H1 (cell line): ENCODE measurements at regions not wholly inside any gene's neighbourhood (a gene's known extent, or its start where the extent isn't known, plus 50 kb on each side); places are given as distances from the start of the nearest gene placed in this dataset.

Experiments
- CTCF ChIA-PET: fragments of 300-600 bp; sonication (Branson Sonifier 250); formaldehyde crosslinking; loops from one replicate; lab custom pipeline; 2021; ENCODE audit not compliant: partially characterized antibody; lab: Charles Lee
- POLR2A ChIA-PET: fragments of 300-600 bp; sonication (Branson Sonifier 250); formaldehyde crosslinking; loops from one replicate; lab custom pipeline; 2021; ENCODE audit warnings: inconsistent platforms; ENCODE audit not compliant: partially characterized antibody; lab: Charles Lee
- DNase-seq, 2 experiments: peaks; one replicate each; pipeline versions ENCODE4 v3.0.0 to v3.0.0-alpha.2; 2010 to 2022; ENCODE audit warnings: low spot score in 2 of 2, low read depth in 1 of 2, mixed read lengths in 1 of 2
- FAIRE-seq: peaks from 2 replicates; lab custom pipeline; 2011; peaks lifted over from hg19 to GRCh38; lab: Jason Lieb, UNC
- H2AFZ ChIP-seq: 2 replicates; pipeline ENCODE4 v1.8.1; 2012; ENCODE audit warnings: low read length, inconsistent platforms
- H2AK5ac ChIP-seq: 2 replicates; pipeline ENCODE4 v1.6.1; 2013; ENCODE audit warnings: low read depth, low read length
- H2BK120ac ChIP-seq: replicated peaks from 2 replicates; pipeline ENCODE3; 2013; ENCODE audit warnings: low read depth, low read length, inconsistent platforms
- H2BK12ac ChIP-seq: 2 replicates; pipeline ENCODE4 v1.6.1; 2013; ENCODE audit warnings: low read depth, low read length
- H2BK15ac ChIP-seq: 2 replicates; pipeline ENCODE4 v1.6.1; 2013; ENCODE audit warnings: low read length
- H2BK20ac ChIP-seq: 2 replicates; pipeline ENCODE4 v1.6.1; 2013; ENCODE audit warnings: low read length
- H2BK5ac ChIP-seq: 2 replicates; pipeline ENCODE4 v1.6.1; 2013; ENCODE audit warnings: low read depth, low read length
- H3K14ac ChIP-seq: 2 replicates; pipeline ENCODE4 v1.6.1; 2013; ENCODE audit warnings: inconsistent platforms; ENCODE audit not compliant: insufficient read length
- H3K18ac ChIP-seq: 2 replicates; pipeline ENCODE4 v1.6.1; 2013; ENCODE audit warnings: low read length; ENCODE audit errors: extremely low read depth
- H3K23ac ChIP-seq: 2 replicates; pipeline ENCODE4 v1.6.1; 2013; ENCODE audit warnings: inconsistent platforms; ENCODE audit not compliant: insufficient read length
- H3K23me2 ChIP-seq: 2 replicates; pipeline ENCODE4 v1.6.1; 2013; ENCODE audit warnings: low read depth, low read length
- H3K27ac ChIP-seq: 2 replicates; pipeline ENCODE4 v1.6.1; 2011; ENCODE audit warnings: low read depth, low read length, inconsistent platforms
- H3K27me3 ChIP-seq, 4 experiments: replicated peaks in 1 of 4; 1 replicate in 1 of 4; 2 replicates in 3 of 4; pipeline versions ENCODE4 v1.6.1 to v1.8.1; 2011 to 2013; ENCODE audit warnings: low read length in 3 of 4, mild to moderate bottlenecking in 3 of 4, inconsistent platforms in 2 of 4, mixed read lengths in 2 of 4, moderate library complexity in 1 of 4; ENCODE audit not compliant: control insufficient read depth in 3 of 4, insufficient read depth in 3 of 4; ENCODE audit errors: extremely low read depth in 1 of 4
- H3K36me3 ChIP-seq, 4 experiments: 2 replicates each; pipeline versions ENCODE4 v1.6.1 to v1.8.1; 2011 to 2013; ENCODE audit warnings: mild to moderate bottlenecking in 4 of 4, low read length in 3 of 4, moderate library complexity in 2 of 4, control low read depth in 1 of 4, inconsistent platforms in 1 of 4; ENCODE audit not compliant: insufficient read depth in 4 of 4, control insufficient read depth in 2 of 4
- H3K4ac ChIP-seq: replicated peaks from 2 replicates; pipeline ENCODE3; 2013; ENCODE audit warnings: low read length, low read depth, mixed read lengths, inconsistent platforms; ENCODE audit not compliant: insufficient read length
- H3K4me1 ChIP-seq, 4 experiments: replicated peaks in 1 of 4; 1 replicate in 1 of 4; 2 replicates in 3 of 4; pipeline versions ENCODE4 v1.6.1 to v1.8.1; 2011 to 2013; ENCODE audit warnings: low read length in 3 of 4, inconsistent platforms in 2 of 4, mixed read lengths in 1 of 4; ENCODE audit not compliant: insufficient read depth in 4 of 4, control insufficient read depth in 3 of 4
- H3K4me2 ChIP-seq, 2 experiments: 2 replicates each; pipeline versions ENCODE4 v1.6.1 to v1.8.1; 2011 to 2013; ENCODE audit warnings: low read depth in 2 of 2, low read length in 2 of 2, control low read depth in 1 of 2, inconsistent platforms in 1 of 2, mild to moderate bottlenecking in 1 of 2; ENCODE audit not compliant: insufficient read depth in 1 of 2
- H3K4me3 ChIP-seq, 4 experiments: fragments of 200-600, 300-600 bp in 1 of 4; sonication (generic), shearing (Covaris generic), sonication (Bioruptor Twin) in 1 of 4; 2 replicates each; pipeline versions ENCODE4 v1.5.1 to v1.8.1; 2011 to 2016; ENCODE audit warnings: low read length in 4 of 4, low read depth in 3 of 4, control low read depth in 2 of 4, inconsistent platforms in 2 of 4, mild to moderate bottlenecking in 2 of 4, mixed read lengths in 1 of 4, moderate library complexity in 1 of 4; ENCODE audit not compliant: insufficient read depth in 2 of 4; ENCODE audit errors: extremely low read depth in 1 of 4
- H3K56ac ChIP-seq: replicated peaks from 2 replicates; pipeline ENCODE3; 2013; ENCODE audit warnings: low read depth, mild to moderate bottlenecking, mixed read lengths, low read length, inconsistent platforms; ENCODE audit not compliant: insufficient read length
- H3K79me1 ChIP-seq: 2 replicates; pipeline ENCODE4 v1.6.1; 2013; ENCODE audit warnings: low read depth, low read length, control low read depth
- H3K79me2 ChIP-seq, 2 experiments: 2 replicates each; pipeline versions ENCODE4 v1.6.1 to v1.8.1; 2012 to 2013; ENCODE audit warnings: low read length in 2 of 2, mild to moderate bottlenecking in 2 of 2, inconsistent platforms in 1 of 2; ENCODE audit not compliant: insufficient read depth in 2 of 2, control insufficient read depth in 1 of 2
- H3K9ac ChIP-seq, 4 experiments: replicated peaks in 1 of 4; 1 replicate in 1 of 4; 2 replicates in 3 of 4; pipeline versions ENCODE4 v1.6.1 to v1.8.1; 2011 to 2013; ENCODE audit warnings: low read depth in 3 of 4, low read length in 3 of 4, control low read depth in 2 of 4, mild to moderate bottlenecking in 2 of 4, moderate library complexity in 2 of 4, inconsistent platforms in 1 of 4; ENCODE audit errors: extremely low read depth in 1 of 4
- H3K9me3 ChIP-seq, 2 experiments: 2 replicates each; pipeline versions ENCODE4 v1.6.1 to v1.8.1; 2012 to 2013; ENCODE audit warnings: mild to moderate bottlenecking in 2 of 2, moderate library complexity in 2 of 2, control low read depth in 1 of 2, inconsistent platforms in 1 of 2, low read depth in 1 of 2, low read length in 1 of 2, mixed read lengths in 1 of 2; ENCODE audit not compliant: insufficient read depth in 2 of 2
- H4K20me1 ChIP-seq, 2 experiments: replicated peaks in 1 of 2; 2 replicates each; pipeline versions ENCODE3 to v1.8.1; 2011 to 2013; ENCODE audit warnings: inconsistent platforms in 2 of 2, low read length in 2 of 2, mild to moderate bottlenecking in 1 of 2; ENCODE audit not compliant: insufficient read depth in 2 of 2, control insufficient read depth in 1 of 2
- H4K5ac ChIP-seq: 2 replicates; pipeline ENCODE4 v1.6.1; 2013; ENCODE audit warnings: low read length, low read depth, mixed read lengths, inconsistent platforms; ENCODE audit not compliant: insufficient read length
- H4K8ac ChIP-seq: 2 replicates; pipeline ENCODE4 v1.8.0; 2013; ENCODE audit warnings: mild to moderate bottlenecking, moderate library complexity, low read length, inconsistent platforms; ENCODE audit not compliant: insufficient read depth; ENCODE audit errors: extremely low read depth
- H4K91ac ChIP-seq: replicated peaks from 2 replicates; pipeline ENCODE3; 2013; ENCODE audit warnings: low read length, mixed read lengths, inconsistent platforms; ENCODE audit not compliant: insufficient read length
- ATF3 ChIP-seq: IDR thresholded peaks from 2 replicates; pipeline ENCODE4 v1.6.1; 2011; ENCODE audit warnings: low read depth, mild to moderate bottlenecking, low read length; ENCODE audit not compliant: insufficient read depth
- BCL11A ChIP-seq, 2 experiments: IDR thresholded peaks; one replicate each; pipeline ENCODE4 v1.6.1; 2011; ENCODE audit warnings: low read depth in 2 of 2, low read length in 2 of 2, mild to moderate bottlenecking in 2 of 2
- CBX5 ChIP-seq: fragments of 300-800, 300-1000 bp; sonication (generic); IDR thresholded peaks from 2 replicates; pipeline ENCODE4 v1.7.1; 2016; ENCODE audit warnings: antibody characterized with exemption, low read length, low read depth
- CBX8 ChIP-seq: fragments of 300-800, 300-1000 bp; sonication (generic); IDR thresholded peaks from 2 replicates; pipeline ENCODE4 v1.7.1; 2016; ENCODE audit warnings: low read depth, low read length, borderline replicate concordance
- CTCF ChIP-seq, 3 experiments: IDR thresholded peaks; 1 replicate in 2 of 3; 2 replicates in 1 of 3; pipeline versions ENCODE4 v1.5.1 to v1.6.1; 2011; ENCODE audit warnings: low read length in 3 of 3, mild to moderate bottlenecking in 3 of 3, inconsistent platforms in 2 of 3, low read depth in 1 of 3, moderate library complexity in 1 of 3; ENCODE audit not compliant: insufficient read depth in 1 of 3; ENCODE audit errors: control extremely low read depth in 1 of 3
- EZH2 ChIP-seq: fragments of 200-600 bp; sonication (generic); IDR thresholded peaks from 2 replicates; pipeline ENCODE4 v1.7.1; 2012; ENCODE audit warnings: low read depth, mild to moderate bottlenecking, moderate library complexity, low read length, inconsistent platforms; ENCODE audit not compliant: severe bottlenecking
- GTF2F1 ChIP-seq: IDR thresholded peaks from 2 replicates; pipeline ENCODE4 v1.6.1; 2012; ENCODE audit warnings: low read depth, low read length, improper control_type of control experiment, borderline replicate concordance
- SIN3A ChIP-seq, 2 experiments: IDR thresholded peaks in 1 of 2; conservative IDR thresholded peaks in 1 of 2; 2 replicates each; pipeline ENCODE4 v1.6.1; 2011 to 2012; ENCODE audit warnings: low read length in 2 of 2, improper control_type of control experiment in 1 of 2, low read depth in 1 of 2, mild to moderate bottlenecking in 1 of 2
- TEAD4 ChIP-seq: IDR thresholded peaks from 2 replicates; pipeline ENCODE4 v1.6.1; 2012; ENCODE audit warnings: low read depth, low read length, inconsistent platforms, mixed read lengths
- WGBS, 2 experiments: shearing (Covaris generic) in 1 of 2; methylation state at CpG; one replicate each; pipeline versions ENCODE4 v1.1.6 to v1.1.7; 2013 to 2015; ENCODE audit warnings: low lambda C conversion rate in 2 of 2, mixed read lengths in 2 of 2, inconsistent platforms in 1 of 2, low coverage in 1 of 2, missing lambda C conversion rate in 1 of 2; ENCODE audit not compliant: insufficient replicate concordance in 2 of 2, insufficient coverage in 1 of 2, insufficient read length in 1 of 2; ENCODE audit errors: extremely low coverage in 1 of 2, missing lambda C conversion rate in 1 of 2; 5-methylcytosine and 5-hydroxymethylcytosine counted together

GRCh38 chr2:126175222-126175621 is 480.7 kb upstream of the GYPC start:
- ChIA-PET CTCF (no interaction called here), POLR2A (no interaction called here)
- H2BK5ac ChIP-seq, result no peak overlapping the region
- H3K79me1 ChIP-seq, result no peaks in the 10 kb centered on the region
- peaks cover 11% of the 10 kb centered on the region; the same call in 1 of the 2 replicates for H3K23me2 ChIP-seq
- no peak overlapping the region for H3K23ac ChIP-seq
- no peak for FAIRE-seq
- H3K4me2 ChIP-seq, result no peak overlapping the region
- no peak for DNase-seq
- no peak overlapping the region for H3K56ac ChIP-seq
- no peak overlapping the region for H3K27ac ChIP-seq
- H3K79me2 ChIP-seq, result no peaks in the 10 kb centered on the region
- H4K5ac ChIP-seq, result no peak overlapping the region
- no peak overlapping the region for H3K9ac ChIP-seq
- no peak overlapping the region for H2BK20ac ChIP-seq
- no peak overlapping the region for H2BK120ac ChIP-seq
- no peak overlapping the region for H3K18ac ChIP-seq
- H2AK5ac ChIP-seq, result no peak overlapping the region
- H3K4ac ChIP-seq, result no peak overlapping the region
- H2AFZ ChIP-seq, result no peak overlapping the region; the same call in 1 of the 2 replicates
- H3K9me3 ChIP-seq, result no peaks in the 10 kb centered on the region
- peaks cover 0 to 3% of the 10 kb centered on the region in 2 experiments for H4K20me1 ChIP-seq
- no peaks in the 10 kb centered on the region for H3K27me3 ChIP-seq
- H3K36me3 ChIP-seq, result no peaks in the 10 kb centered on the region
- H3K4me3 ChIP-seq, result no peak overlapping the region
- no peak overlapping the region for H4K8ac ChIP-seq
- H3K14ac ChIP-seq, result no peak overlapping the region
- 96% methylated on average over 2 of the region's 2 CpGs; no CpG with 5 or more reads in 1 of the 2 experiments for WGBS, 2 experiments
- H2BK15ac ChIP-seq, result no peak overlapping the region
- no peak overlapping the region for H4K91ac ChIP-seq
- H2BK12ac ChIP-seq, result no peak overlapping the region
- no peaks in the 10 kb centered on the region for H3K4me1 ChIP-seq
- TF ChIP-seq BCL11A (IDR thresholded peaks at IDR 0.05; ENCODE audit: low read depth in 2 of 2, low read length in 2 of 2) (no peak), CBX5 (no peak), GTF2F1 (no peak), ATF3 (no peak), EZH2 (no peak), CBX8 (no peak), CTCF (IDR thresholded peaks at IDR 0.05; ENCODE audit: control extremely low read depth in 1 of 3, insufficient read depth in 1 of 3, low read depth in 1 of 3, low read length in 3 of 3) (no peak), SIN3A (conservative IDR thresholded peaks at IDR 0.05 in 1 of 2, IDR thresholded peaks at IDR 0.05 in 1 of 2; ENCODE audit: low read depth in 1 of 2, low read length in 2 of 2) (no peak), TEAD4 (no peak)
